ENCODE measurements at regions not wholly inside any gene's neighbourhood (a gene's known extent, or its start where the extent isn't known, plus 50 kb on each side); places are given as distances from the start of the nearest gene placed in this dataset.

- H3K4me3 ChIP-seq (ENCODE audit: low read length): no peak overlapping the region
- no peak overlapping the region for H3K27ac ChIP-seq (ENCODE audit: low read depth, low read length)
- H3K36me3 ChIP-seq (ENCODE audit: control insufficient read depth, insufficient read depth, low read length): no peaks in the 10 kb centered on the region
- H3K27me3 ChIP-seq (ENCODE audit: control insufficient read depth, insufficient read depth, low read length): no peaks in the 10 kb centered on the region
- no peak overlapping the region for H3K9ac ChIP-seq (ENCODE audit: low read length)
- no peaks in the 10 kb centered on the region for H3K4me1 ChIP-seq (ENCODE audit: control insufficient read depth, insufficient read depth, low read length)
Observed at GRCh38 chr6:120056085-120056484, 706.5 kb upstream of the MAN1A1 start.

GRCh38 chr6:120055071-120055470 is 705.5 kb upstream of the MAN1A1 start:
- Histone ChIP-seq H3K4me1 (ENCODE audit: control insufficient read depth, insufficient read depth, low read length) (no peaks in the 10 kb centered on the region), H3K27me3 (ENCODE audit: control insufficient read depth, insufficient read depth, low read length) (no peaks in the 10 kb centered on the region), H3K36me3 (ENCODE audit: control insufficient read depth, insufficient read depth, low read length) (no peaks in the 10 kb centered on the region), H3K4me3 (ENCODE audit: low read length) (no peak overlapping the region), H3K9ac (ENCODE audit: low read length) (no peak overlapping the region), H3K27ac (ENCODE audit: low read depth, low read length) (no peak overlapping the region)

- Histone ChIP-seq H3K27ac (ENCODE audit: low read depth, low read length) (no peak overlapping the region), H3K9ac (ENCODE audit: low read length) (no peak overlapping the region), H3K36me3 (ENCODE audit: control insufficient read depth, insufficient read depth, low read length) (no peaks in the 10 kb centered on the region), H3K27me3 (ENCODE audit: control insufficient read depth, insufficient read depth, low read length) (no peaks in the 10 kb centered on the region), H3K4me3 (ENCODE audit: low read length) (no peak overlapping the region), H3K4me1 (ENCODE audit: control insufficient read depth, insufficient read depth, low read length) (no peaks in the 10 kb centered on the region)
Observed at GRCh38 chr6:120039664-120040063, 690.1 kb upstream of the MAN1A1 start.

- Histone ChIP-seq H3K9ac (ENCODE audit: low read length) (no peak overlapping the region), H3K36me3 (ENCODE audit: control insufficient read depth, insufficient read depth, low read length) (no peaks in the 10 kb centered on the region), H3K27ac (ENCODE audit: low read depth, low read length) (no peak overlapping the region), H3K4me3 (ENCODE audit: low read length) (no peak overlapping the region), H3K27me3 (ENCODE audit: control insufficient read depth, insufficient read depth, low read length) (no peaks in the 10 kb centered on the region), H3K4me1 (ENCODE audit: control insufficient read depth, insufficient read depth, low read length) (no peaks in the 10 kb centered on the region)
Observed at GRCh38 chr6:120031837-120032236, 682.3 kb upstream of the MAN1A1 start.

GRCh38 chr6:120026791-120027190 is 677.2 kb upstream of the MAN1A1 start:
- Histone ChIP-seq H3K9ac (ENCODE audit: low read length) (no peak overlapping the region), H3K27me3 (ENCODE audit: control insufficient read depth, insufficient read depth, low read length) (no peaks in the 10 kb centered on the region), H3K4me1 (ENCODE audit: control insufficient read depth, insufficient read depth, low read length) (no peaks in the 10 kb centered on the region), H3K27ac (ENCODE audit: low read depth, low read length) (no peak overlapping the region), H3K36me3 (ENCODE audit: control insufficient read depth, insufficient read depth, low read length) (no peaks in the 10 kb centered on the region), H3K4me3 (ENCODE audit: low read length) (no peak overlapping the region)

GRCh38 chr6:120010075-120010474 is 660.5 kb upstream of the MAN1A1 start:
- Histone ChIP-seq H3K36me3 (ENCODE audit: control insufficient read depth, insufficient read depth, low read length) (no peaks in the 10 kb centered on the region), H3K9ac (ENCODE audit: low read length) (no peak overlapping the region), H3K4me1 (ENCODE audit: control insufficient read depth, insufficient read depth, low read length) (no peaks in the 10 kb centered on the region), H3K27ac (ENCODE audit: low read depth, low read length) (no peak overlapping the region), H3K4me3 (ENCODE audit: low read length) (no peak overlapping the region), H3K27me3 (ENCODE audit: control insufficient read depth, insufficient read depth, low read length) (no peaks in the 10 kb centered on the region)

GRCh38 chr6:120005292-120005976 is 655.9 kb upstream of the MAN1A1 start:
- H3K27me3 ChIP-seq (ENCODE audit: control insufficient read depth, insufficient read depth, low read length): no peaks in the 10 kb centered on the region
- H3K4me1 ChIP-seq (ENCODE audit: control insufficient read depth, insufficient read depth, low read length): no peaks in the 10 kb centered on the region
- no peak overlapping the region for H3K9ac ChIP-seq (ENCODE audit: low read length)
- H3K27ac ChIP-seq (ENCODE audit: low read depth, low read length): no peak overlapping the region
- no peak overlapping the region for H3K4me3 ChIP-seq (ENCODE audit: low read length)
- H3K36me3 ChIP-seq (ENCODE audit: control insufficient read depth, insufficient read depth, low read length): no peaks in the 10 kb centered on the region

GRCh38 chr6:119986934-119987549 is 637.5 kb upstream of the MAN1A1 start:
- H3K9ac ChIP-seq (ENCODE audit: low read length): no peak overlapping the region

GRCh38 chr6:119985952-119986736 is 636.6 kb upstream of the MAN1A1 start:
- Histone ChIP-seq H3K27ac (ENCODE audit: low read depth, low read length) (no peak overlapping the region), H3K36me3 (ENCODE audit: control insufficient read depth, insufficient read depth, low read length) (no peaks in the 10 kb centered on the region), H3K4me3 (ENCODE audit: low read length) (no peak overlapping the region), H3K4me1 (ENCODE audit: control insufficient read depth, insufficient read depth, low read length) (no peaks in the 10 kb centered on the region), H3K27me3 (ENCODE audit: control insufficient read depth, insufficient read depth, low read length) (no peaks in the 10 kb centered on the region), H3K9ac (ENCODE audit: low read length) (no peak overlapping the region)

More at GRCh38 chr6:119986934-119987549, 637.5 kb upstream of the MAN1A1 start:
- Histone ChIP-seq H3K36me3 (ENCODE audit: control insufficient read depth, insufficient read depth, low read length) (no peaks in the 10 kb centered on the region), H3K27me3 (ENCODE audit: control insufficient read depth, insufficient read depth, low read length) (no peaks in the 10 kb centered on the region), H3K4me1 (ENCODE audit: control insufficient read depth, insufficient read depth, low read length) (no peaks in the 10 kb centered on the region), H3K4me3 (ENCODE audit: low read length) (no peak overlapping the region), H3K27ac (ENCODE audit: low read depth, low read length) (no peak overlapping the region)

- Histone ChIP-seq H3K27ac (ENCODE audit: low read depth, low read length) (no peak overlapping the region), H3K27me3 (ENCODE audit: control insufficient read depth, insufficient read depth, low read length) (no peaks in the 10 kb centered on the region), H3K36me3 (ENCODE audit: control insufficient read depth, insufficient read depth, low read length) (no peaks in the 10 kb centered on the region), H3K9ac (ENCODE audit: low read length) (no peak overlapping the region), H3K4me3 (ENCODE audit: low read length) (no peak overlapping the region), H3K4me1 (ENCODE audit: control insufficient read depth, insufficient read depth, low read length) (peaks cover 3% of the 10 kb centered on the region)
Observed at GRCh38 chr6:119980802-119981201, 631.2 kb upstream of the MAN1A1 start.

- H3K27me3 ChIP-seq (ENCODE audit: control insufficient read depth, insufficient read depth, low read length): no peaks in the 10 kb centered on the region
- no peaks in the 10 kb centered on the region for H3K36me3 ChIP-seq (ENCODE audit: control insufficient read depth, insufficient read depth, low read length)
- no peak overlapping the region for H3K27ac ChIP-seq (ENCODE audit: low read depth, low read length)
- peaks cover 3% of the 10 kb centered on the region for H3K4me1 ChIP-seq (ENCODE audit: control insufficient read depth, insufficient read depth, low read length)
- no peak overlapping the region for H3K9ac ChIP-seq (ENCODE audit: low read length)
- no peak overlapping the region for H3K4me3 ChIP-seq (ENCODE audit: low read length)
Observed at GRCh38 chr6:119979862-119980261, 630.3 kb upstream of the MAN1A1 start.

- Histone ChIP-seq H3K27ac (ENCODE audit: low read depth, low read length) (no peak overlapping the region), H3K4me1 (ENCODE audit: control insufficient read depth, insufficient read depth, low read length) (peaks cover 3% of the 10 kb centered on the region), H3K36me3 (ENCODE audit: control insufficient read depth, insufficient read depth, low read length) (no peaks in the 10 kb centered on the region), H3K27me3 (ENCODE audit: control insufficient read depth, insufficient read depth, low read length) (no peaks in the 10 kb centered on the region), H3K9ac (ENCODE audit: low read length) (no peak overlapping the region), H3K4me3 (ENCODE audit: low read length) (no peak overlapping the region)
Observed at GRCh38 chr6:119978274-119978889, 628.8 kb upstream of the MAN1A1 start.

All from rectal smooth muscle tissue (tissue), 1 donor.